ENCODE measurements at regions not wholly inside any gene's neighbourhood (a gene's known extent, or its start where the extent isn't known, plus 50 kb on each side); places are given as distances from the start of the nearest gene placed in this dataset.

DNA sequence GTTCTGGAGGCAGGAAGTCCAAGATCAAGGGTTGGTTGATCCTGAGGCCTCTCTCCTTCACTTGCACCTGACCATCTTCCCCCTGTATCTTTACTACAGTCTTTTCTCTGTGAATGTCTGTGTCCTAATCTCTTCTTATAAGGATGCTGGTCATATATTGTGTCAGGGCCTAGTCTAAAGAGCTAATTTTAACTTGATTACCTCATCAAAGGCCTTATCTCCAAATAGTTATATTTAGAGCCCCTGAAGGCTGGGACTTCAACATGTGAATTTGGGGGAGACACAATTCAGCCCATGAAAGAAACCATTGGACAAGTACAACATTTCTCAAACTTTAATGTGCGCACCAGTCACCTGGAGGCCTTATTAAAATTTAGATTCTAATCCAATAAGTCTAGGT lies 62.8 kb upstream of the DYNLT3 start:
- TF ChIP-seq CTCF (IDR thresholded peaks at IDR 0.05; ENCODE audit: low read length): no peak
- TF ChIP-seq EZH2phosphoT487 (IDR thresholded peaks at IDR 0.05; ENCODE audit: low read length): no peak
- no peak for TF ChIP-seq EZH2 (optimal IDR thresholded peaks at IDR 0.05; ENCODE audit: low read depth, low read length)

Data from MM.1S (cell line).